Mesenchymal stem cell (in vitro differentiated cells and primary cell): ENCODE measurements at regions not wholly inside any gene's neighbourhood (a gene's known extent, or its start where the extent isn't known, plus 50 kb on each side); places are given as distances from the start of the nearest gene placed in this dataset.

Source experiments
- DNase-seq: peaks from one replicate; pipeline ENCODE4 v3.0.0-alpha.2; 2013
- H2AFZ ChIP-seq: one replicate; pipeline ENCODE4 v1.6.1; 2013; ENCODE audit warnings: low read depth, mild to moderate bottlenecking, control low read depth, inconsistent platforms, low read length, moderate library complexity
- H2AK5ac ChIP-seq: 2 replicates; pipeline ENCODE4 v1.6.1; 2013; ENCODE audit warnings: low read length, moderate library complexity, mild to moderate bottlenecking, inconsistent platforms; ENCODE audit not compliant: severe bottlenecking
- H2BK120ac ChIP-seq: one replicate; pipeline ENCODE4 v1.6.1; 2013; ENCODE audit warnings: low read depth, mild to moderate bottlenecking, inconsistent platforms, low read length, moderate library complexity
- H2BK12ac ChIP-seq, 2 experiments: one replicate each; pipeline ENCODE4 v1.6.1; 2013; ENCODE audit warnings: inconsistent platforms in 2 of 2, low read length in 2 of 2, mild to moderate bottlenecking in 2 of 2, moderate library complexity in 2 of 2, control low read depth in 1 of 2
- H2BK15ac ChIP-seq: one replicate; pipeline ENCODE4 v1.6.1; 2013; ENCODE audit warnings: mild to moderate bottlenecking, low read depth, inconsistent platforms; ENCODE audit not compliant: poor library complexity, severe bottlenecking
- H2BK5ac ChIP-seq: 2 replicates; pipeline ENCODE4 v1.6.1; 2013; ENCODE audit warnings: low read depth, mild to moderate bottlenecking, low read length, control low read depth, inconsistent platforms; ENCODE audit not compliant: poor library complexity, severe bottlenecking
- H3K14ac ChIP-seq, 2 experiments: one replicate each; pipeline ENCODE4 v1.6.1; 2013; ENCODE audit warnings: inconsistent platforms in 2 of 2, low read length in 2 of 2, control low read depth in 1 of 2, mild to moderate bottlenecking in 1 of 2, moderate library complexity in 1 of 2
- H3K18ac ChIP-seq, 2 experiments: one replicate each; pipeline ENCODE4 v1.6.1; 2013; ENCODE audit warnings: inconsistent platforms in 2 of 2, low read length in 2 of 2, control low read depth in 1 of 2, low read depth in 1 of 2, mild to moderate bottlenecking in 1 of 2
- H3K23ac ChIP-seq, 2 experiments: one replicate each; pipeline ENCODE4 v1.6.1; 2013; ENCODE audit warnings: inconsistent platforms in 2 of 2, low read length in 2 of 2, mild to moderate bottlenecking in 2 of 2, moderate library complexity in 2 of 2, control low read depth in 1 of 2
- H3K27ac ChIP-seq: 2 replicates; pipeline ENCODE4 v1.5.1; 2013; ENCODE audit warnings: mild to moderate bottlenecking, moderate library complexity, low read length, control low read depth, inconsistent platforms; ENCODE audit not compliant: poor library complexity, severe bottlenecking
- H3K27me3 ChIP-seq, 2 experiments: 2 replicates each; pipeline versions ENCODE4 v1.6.1 to v1.7.0; 2013; ENCODE audit warnings: low read length in 2 of 2, mild to moderate bottlenecking in 2 of 2, moderate library complexity in 2 of 2, control low read depth in 1 of 2, inconsistent platforms in 1 of 2; ENCODE audit not compliant: control insufficient read depth in 1 of 2, insufficient read depth in 1 of 2
- H3K36me3 ChIP-seq, 2 experiments: 2 replicates each; pipeline versions ENCODE4 v1.6.1 to v1.7.0; 2013; ENCODE audit warnings: low read length in 2 of 2, control low read depth in 1 of 2, inconsistent platforms in 1 of 2, low read depth in 1 of 2, mild to moderate bottlenecking in 1 of 2; ENCODE audit not compliant: insufficient read depth in 2 of 2, control insufficient read depth in 1 of 2
- H3K4ac ChIP-seq, 2 experiments: one replicate each; pipeline ENCODE4 v1.6.1; 2013; ENCODE audit warnings: inconsistent platforms in 2 of 2, low read length in 2 of 2, mild to moderate bottlenecking in 2 of 2, moderate library complexity in 2 of 2, control low read depth in 1 of 2, low read depth in 1 of 2
- H3K4me1 ChIP-seq: 2 replicates; pipeline ENCODE4 v1.6.1; 2013; ENCODE audit warnings: low read depth, low read length, control low read depth; ENCODE audit not compliant: control insufficient read depth, insufficient read depth
- H3K4me2 ChIP-seq: 2 replicates; pipeline ENCODE4 v1.6.1; 2013; ENCODE audit warnings: low read length, mild to moderate bottlenecking, inconsistent platforms; ENCODE audit not compliant: poor library complexity, severe bottlenecking
- H3K4me3 ChIP-seq, 2 experiments: 2 replicates each; pipeline versions ENCODE4 v1.5.1 to v1.7.0; 2013; ENCODE audit warnings: low read length in 2 of 2, mild to moderate bottlenecking in 2 of 2, control low read depth in 1 of 2, low read depth in 1 of 2; ENCODE audit not compliant: insufficient read depth in 1 of 2
- H3K79me1 ChIP-seq: replicated peaks from 2 replicates; pipeline ENCODE4 v1.6.1; 2013; ENCODE audit warnings: mild to moderate bottlenecking, control low read depth, low read length, inconsistent platforms; ENCODE audit not compliant: poor library complexity, severe bottlenecking
- H3K9ac ChIP-seq: 2 replicates; pipeline ENCODE4 v1.7.0; 2013; ENCODE audit warnings: mild to moderate bottlenecking, low read length, moderate library complexity
- H3K9me3 ChIP-seq: 2 replicates; pipeline ENCODE4 v1.7.0; 2013; ENCODE audit warnings: mild to moderate bottlenecking, low read length; ENCODE audit not compliant: control insufficient read depth
- H4K8ac ChIP-seq: one replicate; pipeline ENCODE4 v1.6.1; 2013; ENCODE audit warnings: inconsistent platforms, mild to moderate bottlenecking, low read length, moderate library complexity
- H4K91ac ChIP-seq: one replicate; pipeline ENCODE4 v1.6.1; 2013; ENCODE audit warnings: mild to moderate bottlenecking, low read length, inconsistent platforms
- WGBS: methylation state at CpG from one replicate; pipeline ENCODE4 v1.1.7; 2013; ENCODE audit warnings: mixed read lengths; 5-methylcytosine and 5-hydroxymethylcytosine counted together

- Histone ChIP-seq H3K27ac (no peak overlapping the region), H2AK5ac (no peak overlapping the region), H3K9ac (no peak overlapping the region), H3K18ac (no peak overlapping the region), H3K9me3 (no peaks in the 10 kb centered on the region), H3K27me3 (peaks cover 0 to 11% of the 10 kb centered on the region in 2 experiments), H2BK12ac (no peak overlapping the region), H2BK120ac (no peak overlapping the region), H3K79me1 (no peaks in the 10 kb centered on the region), H3K14ac (no peak overlapping the region), H2AFZ (no peak overlapping the region), H3K4me1 (no peaks in the 10 kb centered on the region), H3K4ac (no peak overlapping the region), H2BK5ac (no peak overlapping the region), H3K23ac (no peak overlapping the region), H3K36me3 (no peaks in the 10 kb centered on the region), H4K91ac (no peak overlapping the region), H3K4me2 (no peak overlapping the region), H3K4me3 (no peak overlapping the region), H4K8ac (no peak overlapping the region), H2BK15ac (no peak overlapping the region)
- WGBS: 86% methylated on average over 2 of the region's 4 CpGs
- no peak for DNase-seq
Observed at GRCh38 chr12:115771601-115772000, 505.9 kb downstream of the MED13L start.

GRCh38 chr12:115771065-115771464, 506.4 kb downstream of the MED13L start:
- H4K91ac ChIP-seq: no peak overlapping the region
- H3K27me3 ChIP-seq: peaks cover 0 to 11% of the 10 kb centered on the region in 2 experiments
- H2BK12ac ChIP-seq: no peak overlapping the region
- H4K8ac ChIP-seq: no peak overlapping the region
- no peak overlapping the region for H2BK5ac ChIP-seq
- H3K18ac ChIP-seq: no peak overlapping the region
- no peak overlapping the region for H2AK5ac ChIP-seq
- DNase-seq: peak; percentile 12
- H3K4ac ChIP-seq: no peak overlapping the region
- no peaks in the 10 kb centered on the region for H3K79me1 ChIP-seq
- H3K14ac ChIP-seq: no peak overlapping the region
- no peak overlapping the region for H3K9ac ChIP-seq
- no peak overlapping the region for H3K4me3 ChIP-seq
- no peak overlapping the region for H3K23ac ChIP-seq
- no peak overlapping the region for H3K27ac ChIP-seq
- no peak overlapping the region for H2AFZ ChIP-seq
- H3K4me1 ChIP-seq: no peaks in the 10 kb centered on the region
- no peak overlapping the region for H2BK120ac ChIP-seq
- no peaks in the 10 kb centered on the region for H3K36me3 ChIP-seq
- H3K9me3 ChIP-seq: no peaks in the 10 kb centered on the region
- H2BK15ac ChIP-seq: no peak overlapping the region
- 75% methylated on average over 2 of the region's 2 CpGs for WGBS
- H3K4me2 ChIP-seq: no peak overlapping the region

GRCh38 chr12:115770643-115771042, 506.9 kb downstream of the MED13L start:
- Histone ChIP-seq H3K18ac (no peak overlapping the region), H3K27me3 (peaks cover 0 to 11% of the 10 kb centered on the region in 2 experiments), H2BK120ac (no peak overlapping the region), H3K14ac (no peak overlapping the region), H3K4me3 (no peak overlapping the region), H3K36me3 (no peaks in the 10 kb centered on the region), H3K4me1 (no peaks in the 10 kb centered on the region), H2AK5ac (no peak overlapping the region), H3K27ac (no peak overlapping the region), H2BK5ac (no peak overlapping the region), H3K4ac (no peak overlapping the region), H3K79me1 (no peaks in the 10 kb centered on the region), H3K9me3 (no peaks in the 10 kb centered on the region), H3K4me2 (no peak overlapping the region), H3K23ac (no peak overlapping the region), H2BK12ac (no peak overlapping the region), H3K9ac (no peak overlapping the region), H2BK15ac (no peak overlapping the region), H4K91ac (no peak overlapping the region), H2AFZ (no peak overlapping the region), H4K8ac (no peak overlapping the region)
- DNase-seq: no peak
- 31% methylated on average over 1 of the region's 1 CpG for WGBS

GRCh38 chr12:115767916-115768315, 509.6 kb downstream of the MED13L start:
- Histone ChIP-seq H3K4me3 (no peak overlapping the region), H2AK5ac (no peak overlapping the region), H3K9me3 (no peaks in the 10 kb centered on the region), H2BK15ac (no peak overlapping the region), H3K4ac (no peak overlapping the region), H3K27ac (no peak overlapping the region), H2BK5ac (no peak overlapping the region), H2BK12ac (no peak overlapping the region), H3K4me1 (no peaks in the 10 kb centered on the region), H2BK120ac (no peak overlapping the region), H3K79me1 (no peaks in the 10 kb centered on the region), H2AFZ (no peak overlapping the region), H4K91ac (no peak overlapping the region), H3K36me3 (no peaks in the 10 kb centered on the region), H3K14ac (no peak overlapping the region), H4K8ac (no peak overlapping the region), H3K9ac (no peak overlapping the region), H3K27me3 (peaks cover 0 to 11% of the 10 kb centered on the region in 2 experiments), H3K18ac (no peak overlapping the region), H3K23ac (no peak overlapping the region), H3K4me2 (no peak overlapping the region)
- no peak for DNase-seq
- 56% methylated on average over 3 of the region's 5 CpGs for WGBS
